Keratinocyte (primary cell): ENCODE measurements at regions not wholly inside any gene's neighbourhood (a gene's known extent, or its start where the extent isn't known, plus 50 kb on each side); places are given as distances from the start of the nearest gene placed in this dataset.

Source experiments
- CTCF ChIP-seq, 3 experiments: IDR thresholded peaks in 1 of 3; conservative IDR thresholded peaks in 1 of 3; optimal IDR thresholded peaks in 1 of 3; 2 replicates in 2 of 3; 3 replicates in 1 of 3; pipeline versions ENCODE3 to v1.5.1; 2011; ENCODE audit warnings: low read length in 3 of 3, mild to moderate bottlenecking in 3 of 3, moderate library complexity in 2 of 3, control low read depth in 1 of 3, inconsistent platforms in 1 of 3; ENCODE audit not compliant: insufficient read depth in 2 of 3; ENCODE audit errors: extremely low read depth in 1 of 3
- EZH2 ChIP-seq: IDR thresholded peaks from one replicate; pipeline ENCODE4 v1.6.1; 2012; ENCODE audit warnings: inconsistent platforms, mild to moderate bottlenecking, low read length, moderate library complexity

GRCh38 chr12:107580750-107581618 lies 104.6 kb upstream of the PWP1 start:
- TF ChIP-seq CTCF (optimal IDR thresholded peaks at IDR 0.05 in 1 of 3, IDR thresholded peaks at IDR 0.05 in 1 of 3, conservative IDR thresholded peaks at IDR 0.05 in 1 of 3; ENCODE audit: extremely low read depth in 1 of 3, insufficient read depth in 2 of 3, low read length in 3 of 3) (no peak), EZH2 (no peak)
